ENCODE measurements at regions not wholly inside any gene's neighbourhood (a gene's known extent, or its start where the extent isn't known, plus 50 kb on each side); places are given as distances from the start of the nearest gene placed in this dataset.
"Not testable (repeated sequence)": the region's sequence is repeated elsewhere in the genome, so short reads cannot be mapped to it uniquely, and the experiment has no call there.

GRCh38 chr3:187491371-187491770, 123.2 kb downstream of the RTP4 start:
- Histone ChIP-seq H3K4me3 (no peak overlapping the region), H3K27ac (no peak overlapping the region)
- no peak for TF ChIP-seq CTCF (IDR thresholded peaks at IDR 0.05)
- DNase-seq (ENCODE audit: low spot score), result no peak

- no peak for TF ChIP-seq CTCF (IDR thresholded peaks at IDR 0.05)
- DNase-seq (ENCODE audit: low spot score), result no peak
- Histone ChIP-seq H3K4me3 (no peak overlapping the region), H3K27ac (no peak overlapping the region)
Measured at GRCh38 chr3:187490366-187490765, 122.2 kb downstream of the RTP4 start.

- no peak for DNase-seq (ENCODE audit: low spot score)
Measured at GRCh38 chr3:187484547-187485295, 116.5 kb downstream of the RTP4 start.

GRCh38 chr3:187481426-187481825, 113.2 kb downstream of the RTP4 start:
- no peak overlapping the region for H3K27ac ChIP-seq
- DNase-seq (ENCODE audit: low spot score), result no peak
- no peak for TF ChIP-seq CTCF (IDR thresholded peaks at IDR 0.05)
- H3K4me3 ChIP-seq, result no peak overlapping the region

More at GRCh38 chr3:187484547-187485295, 116.5 kb downstream of the RTP4 start:
- Histone ChIP-seq H3K27ac (no peak overlapping the region), H3K4me3 (no peak overlapping the region)
- no peak for TF ChIP-seq CTCF (IDR thresholded peaks at IDR 0.05)

GRCh38 chr3:187475613-187476012, 107.4 kb downstream of the RTP4 start:
- DNase-seq (ENCODE audit: low spot score); H3K4me3 ChIP-seq; H3K27ac ChIP-seq: not testable (repeated sequence)

- no peak for TF ChIP-seq CTCF (IDR thresholded peaks at IDR 0.05)
- no peak overlapping the region for H3K27ac ChIP-seq
- no peak for DNase-seq (ENCODE audit: low spot score)
- no peak overlapping the region for H3K4me3 ChIP-seq
Measured at GRCh38 chr3:187473778-187474406, 105.7 kb downstream of the RTP4 start.

GRCh38 chr3:187466306-187466705, 98.1 kb downstream of the RTP4 start:
- not testable (repeated sequence) for H3K4me3 ChIP-seq; H3K27ac ChIP-seq; DNase-seq (ENCODE audit: low spot score)

- no peak overlapping the region for H3K4me3 ChIP-seq
- TF ChIP-seq CTCF (IDR thresholded peaks at IDR 0.05), result no peak
- no peak for DNase-seq (ENCODE audit: low spot score)
- H3K27ac ChIP-seq, result no peak overlapping the region
Measured at GRCh38 chr3:187465503-187465902, 97.3 kb downstream of the RTP4 start.
